Smooth muscle cell (in vitro differentiated cells): ENCODE measurements at regions not wholly inside any gene's neighbourhood (a gene's known extent, or its start where the extent isn't known, plus 50 kb on each side); places are given as distances from the start of the nearest gene placed in this dataset.
A peak's percentile ranks its signal among the peaks of the same experiment; 100 is the strongest.

Experiments used
- DNase-seq: peaks from one replicate; lab custom pipeline; 2025; ENCODE audit not compliant: unreplicated experiment; lab: John Stamatoyannopoulos, UW
- H2AFZ ChIP-seq: fragments of 200-600 bp; sonication (generic); 2 replicates; pipeline ENCODE4 v1.6.0; 2016; ENCODE audit warnings: antibody characterized with exemption, low read depth, mild to moderate bottlenecking
- H3F3A ChIP-seq: fragments of 200-600 bp; sonication (generic); 2 replicates; pipeline ENCODE4 v1.6.0; 2017; ENCODE audit warnings: antibody characterized with exemption, low read depth
- H3K27ac ChIP-seq: fragments of 200-600 bp; sonication (generic); 2 replicates; pipeline ENCODE4 v1.5.1; 2016; ENCODE audit warnings: low read depth, mild to moderate bottlenecking
- H3K27me3 ChIP-seq: fragments of 200-600 bp; sonication (generic); 2 replicates; pipeline ENCODE4 v1.6.1; 2016; ENCODE audit warnings: low read depth, mild to moderate bottlenecking
- H3K36me3 ChIP-seq: fragments of 200-600 bp; sonication (generic); 2 replicates; pipeline ENCODE4 v1.5.1; 2016; ENCODE audit warnings: low read depth
- H3K4me1 ChIP-seq: fragments of 200-600 bp; sonication (generic); 2 replicates; pipeline ENCODE4 v1.5.1; 2016; ENCODE audit warnings: low read depth
- H3K4me2 ChIP-seq: fragments of 200-600 bp; sonication (generic); 2 replicates; pipeline ENCODE4 v1.6.0; 2016; ENCODE audit warnings: mild to moderate bottlenecking
- H3K4me3 ChIP-seq: fragments of 200-600 bp; sonication (generic); 2 replicates; pipeline ENCODE4 v1.5.1; 2016; ENCODE audit warnings: mild to moderate bottlenecking
- H3K79me2 ChIP-seq: fragments of 200-600 bp; sonication (generic); 2 replicates; pipeline ENCODE4 v1.6.0; 2016; ENCODE audit warnings: low read depth, mild to moderate bottlenecking
- H3K9ac ChIP-seq: fragments of 200-600 bp; sonication (generic); 2 replicates; pipeline ENCODE4 v1.6.0; 2016; ENCODE audit warnings: low read depth
- H3K9me3 ChIP-seq: fragments of 200-600 bp; sonication (generic); replicated peaks from 2 replicates; pipeline ENCODE4 v1.5.1; 2016; ENCODE audit warnings: low read depth
- H4K20me1 ChIP-seq: fragments of 200-600 bp; sonication (generic); 2 replicates; pipeline ENCODE4 v1.6.0; 2016; ENCODE audit warnings: low read depth
- WGBS: methylation state at CpG from one replicate; pipeline ENCODE4 v1.1.7; 2016; ENCODE audit warnings: low lambda C conversion rate; 5-methylcytosine and 5-hydroxymethylcytosine counted together
- TF ChIP-seq, protein P1 (sequence below): fragments of 200-600 bp; sonication (generic); IDR thresholded peaks from 2 replicates; pipeline ENCODE4 v1.5.1; 2017; ENCODE audit warnings: borderline replicate concordance, mild to moderate bottlenecking, antibody characterized with exemption; ENCODE audit not compliant: insufficient read depth, poor library complexity, severe bottlenecking

DNA sequence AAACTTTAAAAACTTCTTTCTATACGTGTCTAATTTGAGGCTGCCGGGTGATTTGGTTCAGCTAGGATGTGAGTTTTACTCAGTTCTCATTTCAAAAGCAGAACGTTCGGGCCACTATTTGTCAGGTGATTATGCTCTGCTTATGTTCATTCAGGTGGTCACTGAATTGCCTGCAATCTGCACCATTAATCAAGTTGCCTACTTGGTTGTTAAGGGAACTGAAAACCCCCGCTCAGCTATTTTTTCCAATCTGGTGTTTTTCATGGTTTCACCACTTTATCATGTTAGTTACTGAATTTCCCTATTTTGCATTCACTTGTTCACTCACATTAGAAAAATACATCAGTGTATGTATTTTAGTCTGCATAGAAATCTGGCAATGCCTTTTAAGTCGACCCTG lies 523.0 kb downstream of the CSNK1G3 start:
- Histone ChIP-seq H3K4me2 (no peak overlapping the region), H3K4me1 (no peaks in the 10 kb centered on the region), H2AFZ (no peak overlapping the region), H3K9ac (no peak overlapping the region), H3F3A (no peaks in the 10 kb centered on the region), H3K79me2 (no peaks in the 10 kb centered on the region), H3K27ac (no peak overlapping the region), H3K27me3 (no peaks in the 10 kb centered on the region), H3K9me3 (no peaks in the 10 kb centered on the region), H3K36me3 (no peaks in the 10 kb centered on the region), H3K4me3 (no peak overlapping the region), H4K20me1 (no peaks in the 10 kb centered on the region)
- WGBS, result 93% methylated on average over 6 of the region's 6 CpGs
- no peak for DNase-seq
- TF ChIP-seq, protein P1, sequence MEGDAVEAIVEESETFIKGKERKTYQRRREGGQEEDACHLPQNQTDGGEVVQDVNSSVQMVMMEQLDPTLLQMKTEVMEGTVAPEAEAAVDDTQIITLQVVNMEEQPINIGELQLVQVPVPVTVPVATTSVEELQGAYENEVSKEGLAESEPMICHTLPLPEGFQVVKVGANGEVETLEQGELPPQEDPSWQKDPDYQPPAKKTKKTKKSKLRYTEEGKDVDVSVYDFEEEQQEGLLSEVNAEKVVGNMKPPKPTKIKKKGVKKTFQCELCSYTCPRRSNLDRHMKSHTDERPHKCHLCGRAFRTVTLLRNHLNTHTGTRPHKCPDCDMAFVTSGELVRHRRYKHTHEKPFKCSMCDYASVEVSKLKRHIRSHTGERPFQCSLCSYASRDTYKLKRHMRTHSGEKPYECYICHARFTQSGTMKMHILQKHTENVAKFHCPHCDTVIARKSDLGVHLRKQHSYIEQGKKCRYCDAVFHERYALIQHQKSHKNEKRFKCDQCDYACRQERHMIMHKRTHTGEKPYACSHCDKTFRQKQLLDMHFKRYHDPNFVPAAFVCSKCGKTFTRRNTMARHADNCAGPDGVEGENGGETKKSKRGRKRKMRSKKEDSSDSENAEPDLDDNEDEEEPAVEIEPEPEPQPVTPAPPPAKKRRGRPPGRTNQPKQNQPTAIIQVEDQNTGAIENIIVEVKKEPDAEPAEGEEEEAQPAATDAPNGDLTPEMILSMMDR, result no peak

DNA sequence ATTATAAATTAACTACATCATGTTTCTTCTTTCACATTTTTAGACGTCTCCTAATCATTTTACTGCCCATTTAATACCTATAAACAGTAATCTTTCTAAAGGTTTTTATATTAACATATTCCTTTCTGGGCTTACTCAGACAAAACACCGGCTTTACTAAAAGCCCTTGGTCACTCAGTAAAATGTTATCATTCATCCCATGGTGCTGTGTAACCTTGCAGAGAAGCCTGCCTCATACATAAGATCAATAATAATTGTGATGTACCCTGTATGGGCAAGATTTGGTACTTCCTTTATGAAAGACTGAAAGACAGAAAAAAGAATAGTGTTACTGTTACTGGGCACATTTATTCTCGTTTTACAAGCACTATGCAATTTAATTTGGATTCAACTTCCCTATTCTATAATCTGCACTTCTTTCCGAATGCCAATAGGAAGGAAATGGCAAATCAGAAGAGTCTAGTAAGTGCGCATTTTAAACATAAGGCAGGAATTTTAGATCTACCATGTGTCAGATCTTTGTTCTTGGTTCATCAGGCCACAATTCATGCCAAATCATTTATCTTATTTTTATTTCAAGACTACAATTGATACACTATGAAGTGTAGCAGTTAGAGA lies 522.2 kb downstream of the CSNK1G3 start:
- no peak for DNase-seq
- H3K4me2 ChIP-seq, result no peak overlapping the region
- TF ChIP-seq, protein P1, result no peak
- no peak overlapping the region for H3K4me3 ChIP-seq
- H4K20me1 ChIP-seq, result no peaks in the 10 kb centered on the region
- H2AFZ ChIP-seq, result no peak overlapping the region
- no peak overlapping the region for H3K27ac ChIP-seq
- no peaks in the 10 kb centered on the region for H3F3A ChIP-seq
- H3K79me2 ChIP-seq, result no peaks in the 10 kb centered on the region
- 81% methylated on average over 5 of the region's 5 CpGs for WGBS
- H3K4me1 ChIP-seq, result no peaks in the 10 kb centered on the region
- H3K9ac ChIP-seq, result no peak overlapping the region
- H3K9me3 ChIP-seq, result no peaks in the 10 kb centered on the region
- no peaks in the 10 kb centered on the region for H3K27me3 ChIP-seq
- no peaks in the 10 kb centered on the region for H3K36me3 ChIP-seq

DNA sequence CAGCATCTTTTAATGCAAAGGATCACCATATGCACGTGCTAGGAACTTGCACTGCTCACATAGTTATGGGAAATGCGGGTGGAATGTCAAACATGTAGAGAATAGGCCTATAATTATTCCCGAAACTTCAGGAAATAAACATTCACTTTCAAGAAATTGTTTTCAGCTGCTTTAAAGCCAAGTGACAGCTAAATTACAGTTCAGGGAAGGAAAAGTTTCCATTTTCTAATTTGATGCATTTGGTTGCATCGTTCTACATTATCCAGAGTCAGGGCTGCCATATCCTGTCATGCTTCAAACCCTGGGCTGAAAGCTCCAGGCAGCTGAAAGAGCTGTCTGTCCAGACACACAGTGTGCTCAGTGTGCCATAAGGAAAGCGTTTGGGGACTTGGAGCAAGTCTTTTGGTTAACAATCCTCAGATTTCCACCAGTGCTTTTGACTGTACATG lies 518.1 kb downstream of the CSNK1G3 start:
- no peaks in the 10 kb centered on the region for H3K27me3 ChIP-seq
- 45% methylated on average over 5 of the region's 5 CpGs for WGBS
- no peak overlapping the region for H3K9ac ChIP-seq
- TF ChIP-seq, protein P1, result no peak
- peak overlapping the region; percentile 66 for H2AFZ ChIP-seq
- no peaks in the 10 kb centered on the region for H3K36me3 ChIP-seq
- no peaks in the 10 kb centered on the region for H3K79me2 ChIP-seq
- H3K27ac ChIP-seq, result no peak overlapping the region
- H3K4me3 ChIP-seq, result no peak overlapping the region
- H3F3A ChIP-seq, result no peaks in the 10 kb centered on the region
- no peak overlapping the region for H3K4me2 ChIP-seq
- H3K4me1 ChIP-seq, result no peaks in the 10 kb centered on the region
- no peak for DNase-seq
- H4K20me1 ChIP-seq, result no peaks in the 10 kb centered on the region
- no peaks in the 10 kb centered on the region for H3K9me3 ChIP-seq

DNA sequence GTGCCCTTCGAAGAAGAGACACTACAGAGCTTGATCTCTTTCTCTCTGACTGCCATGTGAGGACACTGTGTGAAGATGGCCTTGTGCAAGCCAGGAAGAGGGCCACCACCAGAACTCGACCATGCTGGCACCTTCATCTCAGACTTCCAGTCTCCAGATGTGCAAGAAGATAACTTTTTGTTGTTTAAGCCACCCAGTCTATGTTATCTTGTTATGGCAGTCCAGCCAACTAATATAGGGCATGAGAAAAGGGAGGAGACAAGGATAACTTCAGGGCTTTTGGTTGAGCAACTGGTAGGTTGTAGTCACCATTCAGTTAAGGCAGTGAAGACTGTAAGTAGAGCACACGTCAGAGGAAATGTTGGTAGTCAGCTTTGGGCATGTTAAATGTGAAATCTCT lies 515.5 kb downstream of the CSNK1G3 start:
- DNase-seq, result no peak
- 94% methylated on average over 3 of the region's 3 CpGs for WGBS

More for the DNA sequence above, 515.5 kb downstream of the CSNK1G3 start:
- Histone ChIP-seq H3K9me3 (no peaks in the 10 kb centered on the region), H3K27me3 (no peaks in the 10 kb centered on the region), H3F3A (no peaks in the 10 kb centered on the region), H3K36me3 (no peaks in the 10 kb centered on the region), H3K27ac (no peak overlapping the region), H3K4me2 (no peak overlapping the region), H3K9ac (no peak overlapping the region), H3K4me3 (no peak overlapping the region), H3K4me1 (no peaks in the 10 kb centered on the region), H4K20me1 (no peaks in the 10 kb centered on the region), H3K79me2 (no peaks in the 10 kb centered on the region), H2AFZ (no peak overlapping the region)
- TF ChIP-seq, protein P1, result no peak
